ENCODE measurements at regions not wholly inside any gene's neighbourhood (a gene's known extent, or its start where the extent isn't known, plus 50 kb on each side); places are given as distances from the start of the nearest gene placed in this dataset.

DNA sequence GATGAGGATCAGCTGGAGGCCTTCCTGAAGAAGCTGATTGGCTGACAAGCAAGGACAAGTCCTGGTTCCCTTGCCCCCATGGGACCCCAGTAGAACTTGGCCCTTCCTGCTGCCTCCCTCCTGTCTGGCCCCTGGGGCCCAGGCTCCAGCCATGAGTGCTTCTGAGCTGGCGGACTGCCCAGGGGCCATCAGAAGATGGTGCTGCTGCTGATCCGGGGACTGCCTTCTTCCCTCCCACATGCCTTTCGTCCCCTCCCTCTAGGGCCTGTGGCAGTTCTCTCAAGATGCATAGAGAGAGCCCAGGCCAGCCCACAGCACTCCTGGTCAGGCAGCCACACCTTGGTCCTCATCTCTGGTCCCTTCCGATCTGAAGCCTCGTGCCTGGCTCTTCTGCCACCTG lies 57.9 kb upstream of the PRKACB start:
- TF ChIP-seq POLR2A (IDR thresholded peaks at IDR 0.05) (no peak), POLR2AphosphoS5 (IDR thresholded peaks at IDR 0.05) (no peak)
- TF ChIP-seq, protein P1, sequence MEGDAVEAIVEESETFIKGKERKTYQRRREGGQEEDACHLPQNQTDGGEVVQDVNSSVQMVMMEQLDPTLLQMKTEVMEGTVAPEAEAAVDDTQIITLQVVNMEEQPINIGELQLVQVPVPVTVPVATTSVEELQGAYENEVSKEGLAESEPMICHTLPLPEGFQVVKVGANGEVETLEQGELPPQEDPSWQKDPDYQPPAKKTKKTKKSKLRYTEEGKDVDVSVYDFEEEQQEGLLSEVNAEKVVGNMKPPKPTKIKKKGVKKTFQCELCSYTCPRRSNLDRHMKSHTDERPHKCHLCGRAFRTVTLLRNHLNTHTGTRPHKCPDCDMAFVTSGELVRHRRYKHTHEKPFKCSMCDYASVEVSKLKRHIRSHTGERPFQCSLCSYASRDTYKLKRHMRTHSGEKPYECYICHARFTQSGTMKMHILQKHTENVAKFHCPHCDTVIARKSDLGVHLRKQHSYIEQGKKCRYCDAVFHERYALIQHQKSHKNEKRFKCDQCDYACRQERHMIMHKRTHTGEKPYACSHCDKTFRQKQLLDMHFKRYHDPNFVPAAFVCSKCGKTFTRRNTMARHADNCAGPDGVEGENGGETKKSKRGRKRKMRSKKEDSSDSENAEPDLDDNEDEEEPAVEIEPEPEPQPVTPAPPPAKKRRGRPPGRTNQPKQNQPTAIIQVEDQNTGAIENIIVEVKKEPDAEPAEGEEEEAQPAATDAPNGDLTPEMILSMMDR (IDR thresholded peaks at IDR 0.05) = no peak
